ENCODE measurements at regions not wholly inside any gene's neighbourhood (a gene's known extent, or its start where the extent isn't known, plus 50 kb on each side); places are given as distances from the start of the nearest gene placed in this dataset.

GRCh38 chr4:154959756-154960155 is 178.7 kb downstream of the RBM46 start:
- TF ChIP-seq SMC3 (conservative IDR thresholded peaks at IDR 0.05; ENCODE audit: poor library complexity) (no peak), MXI1 (conservative IDR thresholded peaks at IDR 0.05; ENCODE audit: poor library complexity, severe bottlenecking) (no peak), POLR2AphosphoS5 (IDR thresholded peaks at IDR 0.05) (peak; percentile 45), EP300 (conservative IDR thresholded peaks at IDR 0.05; ENCODE audit: poor library complexity, severe bottlenecking) (peak; percentile 54), RAD21 (conservative IDR thresholded peaks at IDR 0.05) (no peak), TAF1 (IDR thresholded peaks at IDR 0.05; ENCODE audit: low read depth) (no peak), EZH2 (IDR thresholded peaks at IDR 0.05; ENCODE audit: borderline replicate concordance, insufficient read depth, low read length, poor library complexity, severe bottlenecking) (no peak), CTCF (IDR thresholded peaks at IDR 0.05; ENCODE audit: poor library complexity, severe bottlenecking) (no peak)
- TF ChIP-seq, protein P1, sequence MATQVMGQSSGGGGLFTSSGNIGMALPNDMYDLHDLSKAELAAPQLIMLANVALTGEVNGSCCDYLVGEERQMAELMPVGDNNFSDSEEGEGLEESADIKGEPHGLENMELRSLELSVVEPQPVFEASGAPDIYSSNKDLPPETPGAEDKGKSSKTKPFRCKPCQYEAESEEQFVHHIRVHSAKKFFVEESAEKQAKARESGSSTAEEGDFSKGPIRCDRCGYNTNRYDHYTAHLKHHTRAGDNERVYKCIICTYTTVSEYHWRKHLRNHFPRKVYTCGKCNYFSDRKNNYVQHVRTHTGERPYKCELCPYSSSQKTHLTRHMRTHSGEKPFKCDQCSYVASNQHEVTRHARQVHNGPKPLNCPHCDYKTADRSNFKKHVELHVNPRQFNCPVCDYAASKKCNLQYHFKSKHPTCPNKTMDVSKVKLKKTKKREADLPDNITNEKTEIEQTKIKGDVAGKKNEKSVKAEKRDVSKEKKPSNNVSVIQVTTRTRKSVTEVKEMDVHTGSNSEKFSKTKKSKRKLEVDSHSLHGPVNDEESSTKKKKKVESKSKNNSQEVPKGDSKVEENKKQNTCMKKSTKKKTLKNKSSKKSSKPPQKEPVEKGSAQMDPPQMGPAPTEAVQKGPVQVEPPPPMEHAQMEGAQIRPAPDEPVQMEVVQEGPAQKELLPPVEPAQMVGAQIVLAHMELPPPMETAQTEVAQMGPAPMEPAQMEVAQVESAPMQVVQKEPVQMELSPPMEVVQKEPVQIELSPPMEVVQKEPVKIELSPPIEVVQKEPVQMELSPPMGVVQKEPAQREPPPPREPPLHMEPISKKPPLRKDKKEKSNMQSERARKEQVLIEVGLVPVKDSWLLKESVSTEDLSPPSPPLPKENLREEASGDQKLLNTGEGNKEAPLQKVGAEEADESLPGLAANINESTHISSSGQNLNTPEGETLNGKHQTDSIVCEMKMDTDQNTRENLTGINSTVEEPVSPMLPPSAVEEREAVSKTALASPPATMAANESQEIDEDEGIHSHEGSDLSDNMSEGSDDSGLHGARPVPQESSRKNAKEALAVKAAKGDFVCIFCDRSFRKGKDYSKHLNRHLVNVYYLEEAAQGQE (IDR thresholded peaks at IDR 0.05; ENCODE audit: borderline replicate concordance): peak; percentile 62
- Histone ChIP-seq H3K9me3 (ENCODE audit: low read length) (no peaks in the 10 kb centered on the region), H3K27ac (ENCODE audit: low read length) (no peak overlapping the region), H3K9ac (ENCODE audit: low read length) (no peak overlapping the region), H3K27me3 (ENCODE audit: insufficient read depth, low read depth, low read length) (no peaks in the 10 kb centered on the region), H3K4me2 (ENCODE audit: low read length) (no peak overlapping the region), H4K20me1 (ENCODE audit: insufficient read depth) (no peaks in the 10 kb centered on the region), H3K9me2 (ENCODE audit: insufficient read depth, low read length) (no peaks in the 10 kb centered on the region), H3F3A (ENCODE audit: insufficient read depth, low read length, poor library complexity, severe bottlenecking) (no peaks in the 10 kb centered on the region), H2AFZ (ENCODE audit: low read depth, low read length) (no peak overlapping the region), H3K79me2 (replicated peaks; ENCODE audit: insufficient read depth, low read length) (no peaks in the 10 kb centered on the region), H3K4me3 (ENCODE audit: low read length) (no peak overlapping the region), H3K36me3 (ENCODE audit: insufficient read depth, low read length) (no peaks in the 10 kb centered on the region)

- no peak overlapping the region for H3K9ac ChIP-seq (ENCODE audit: low read length)
- H2AFZ ChIP-seq (ENCODE audit: low read depth, low read length): no peak overlapping the region
- H3F3A ChIP-seq (ENCODE audit: insufficient read depth, low read length, poor library complexity, severe bottlenecking): no peaks in the 10 kb centered on the region
- no peak overlapping the region for H3K27ac ChIP-seq (ENCODE audit: low read length)
- no peaks in the 10 kb centered on the region for H3K27me3 ChIP-seq (ENCODE audit: insufficient read depth, low read depth, low read length)
- no peaks in the 10 kb centered on the region for H4K20me1 ChIP-seq (ENCODE audit: insufficient read depth)
- no peak overlapping the region for H3K4me3 ChIP-seq (ENCODE audit: low read length)
- no peaks in the 10 kb centered on the region for H3K36me3 ChIP-seq (ENCODE audit: insufficient read depth, low read length)
- no peaks in the 10 kb centered on the region for H3K9me3 ChIP-seq (ENCODE audit: low read length)
- H3K79me2 ChIP-seq (replicated peaks; ENCODE audit: insufficient read depth, low read length): no peaks in the 10 kb centered on the region
- no peaks in the 10 kb centered on the region for H3K9me2 ChIP-seq (ENCODE audit: insufficient read depth, low read length)
- TF ChIP-seq MXI1 (conservative IDR thresholded peaks at IDR 0.05; ENCODE audit: poor library complexity, severe bottlenecking): no peak
- TF ChIP-seq TAF1 (IDR thresholded peaks at IDR 0.05; ENCODE audit: low read depth): no peak
- TF ChIP-seq EP300 (conservative IDR thresholded peaks at IDR 0.05; ENCODE audit: poor library complexity, severe bottlenecking): no peak
- TF ChIP-seq, protein P1 (IDR thresholded peaks at IDR 0.05; ENCODE audit: borderline replicate concordance): no peak
- TF ChIP-seq EZH2 (IDR thresholded peaks at IDR 0.05; ENCODE audit: borderline replicate concordance, insufficient read depth, low read length, poor library complexity, severe bottlenecking): no peak
- TF ChIP-seq SMC3 (conservative IDR thresholded peaks at IDR 0.05; ENCODE audit: poor library complexity): no peak
- no peak for TF ChIP-seq RAD21 (conservative IDR thresholded peaks at IDR 0.05)
- no peak for TF ChIP-seq POLR2AphosphoS5 (IDR thresholded peaks at IDR 0.05)
- no peak overlapping the region for H3K4me2 ChIP-seq (ENCODE audit: low read length)
These were observed 179.4 kb downstream of the RBM46 start for GRCh38 chr4:154960476-154960875.
